GM19099 (cell line): ENCODE measurements at regions not wholly inside any gene's neighbourhood (a gene's known extent, or its start where the extent isn't known, plus 50 kb on each side); places are given as distances from the start of the nearest gene placed in this dataset.
A peak's percentile ranks its signal among the peaks of the same experiment; 100 is the strongest.

Experiments
- POLR2A ChIP-seq: IDR thresholded peaks from 3 replicates; pipeline ENCODE4 v1.6.1; 2011; ENCODE audit warnings: low read depth; ENCODE audit not compliant: insufficient read length; ENCODE audit errors: extremely low read depth

GRCh38 chrX:13266641-13267345 is 53.1 kb downstream of the ATXN3L start:
- TF ChIP-seq POLR2A = no peak

DNA sequence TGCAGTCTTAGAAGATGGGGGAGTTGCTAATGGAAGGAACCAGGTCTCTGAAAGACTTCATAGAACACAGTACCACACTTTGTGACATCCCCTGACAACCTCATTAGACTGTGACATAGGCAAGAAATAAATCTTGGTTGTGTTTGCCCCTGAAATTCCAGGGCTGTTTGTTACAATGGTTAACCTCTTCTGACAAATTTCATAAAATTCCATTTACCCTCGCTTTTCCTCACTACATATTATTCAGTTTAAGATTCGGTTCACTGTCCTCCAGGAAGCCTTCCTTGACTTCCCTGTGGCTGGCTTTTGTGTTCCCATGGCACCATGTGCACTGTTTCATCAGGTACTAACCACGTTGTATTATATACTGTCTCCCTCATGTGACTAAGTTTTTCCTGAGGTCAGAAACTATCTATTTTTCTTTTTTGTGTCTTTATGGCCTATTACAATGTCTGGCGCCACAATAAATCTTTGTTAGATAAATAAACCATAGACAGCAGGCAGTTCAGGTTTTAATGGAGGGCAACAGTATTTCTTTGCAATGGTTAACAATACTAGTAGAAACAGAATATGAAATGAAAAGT is 54.2 kb downstream of the ATXN3L start:
- no peak for TF ChIP-seq POLR2A

DNA sequence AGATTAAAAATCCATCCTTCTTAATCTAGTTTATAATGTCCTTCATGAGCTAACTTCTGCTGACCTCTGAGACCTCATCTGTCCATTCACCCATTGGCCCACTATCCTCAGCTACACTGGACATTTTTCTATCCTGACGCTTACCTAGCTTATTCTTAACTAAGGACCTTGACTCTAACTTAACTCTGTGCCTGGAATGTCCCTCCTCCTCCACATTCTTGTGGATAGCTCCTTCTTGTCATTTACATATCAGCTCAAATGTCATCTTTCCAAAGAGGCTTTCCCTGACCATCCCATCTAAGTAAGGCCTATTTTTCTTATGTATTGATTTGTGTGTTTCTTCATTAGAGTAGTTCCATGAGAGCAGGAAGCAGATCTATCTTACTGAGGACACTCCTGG is 54.7 kb downstream of the ATXN3L start:
- TF ChIP-seq POLR2A = no peak

DNA sequence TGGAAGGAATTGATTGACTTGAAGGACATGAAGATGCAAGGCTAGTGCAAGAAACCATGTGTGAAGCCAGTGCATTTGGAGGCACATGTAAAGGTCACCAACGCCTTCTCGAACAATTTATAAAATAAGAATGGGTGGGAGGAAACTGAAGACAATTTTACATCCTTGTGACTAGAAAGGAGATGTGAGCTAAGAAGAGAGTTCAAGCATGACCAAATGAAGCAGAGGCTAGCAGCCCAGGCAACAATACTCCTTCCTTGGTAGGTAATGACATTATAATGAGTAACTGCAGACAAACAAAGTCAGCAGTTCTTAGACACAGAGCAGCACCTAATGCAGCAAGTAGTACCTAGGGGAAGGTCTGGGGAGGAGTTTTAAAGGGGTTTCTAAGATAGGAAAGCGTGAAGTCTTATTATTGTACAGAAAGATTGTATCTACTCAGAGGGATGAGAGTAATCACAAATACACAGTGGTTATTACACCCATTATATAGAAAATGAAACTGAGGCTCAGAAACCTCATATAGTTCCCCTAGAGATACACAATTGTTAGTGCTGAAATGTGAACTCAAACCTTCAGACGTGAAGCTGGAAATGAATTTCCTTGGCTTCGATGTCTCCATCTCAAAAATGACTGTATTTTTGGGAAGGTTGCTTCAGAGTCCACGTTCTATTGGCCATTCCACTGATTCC is 56.1 kb downstream of the ATXN3L start:
- TF ChIP-seq POLR2A = no peak

GRCh38 chrX:13261348-13261747 is 58.5 kb downstream of the ATXN3L start:
- no peak for TF ChIP-seq POLR2A

DNA sequence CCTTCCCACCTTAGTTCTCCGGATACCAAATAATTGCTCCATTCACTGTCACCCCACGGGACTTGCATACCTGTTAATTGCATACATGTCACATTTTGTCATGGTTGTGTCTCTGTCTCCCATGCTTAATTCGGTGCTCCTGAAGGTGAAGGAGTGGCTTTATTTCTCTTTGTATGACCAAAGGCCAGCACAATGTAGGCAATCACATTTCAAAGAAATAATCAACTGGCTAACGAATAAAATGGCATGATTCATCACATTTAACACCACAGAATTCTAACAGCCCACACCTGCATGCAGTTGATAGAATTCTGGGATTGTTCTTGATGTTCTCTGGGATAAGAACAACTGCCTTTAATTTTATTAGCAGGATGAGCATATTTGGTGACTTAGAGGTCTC is 59.3 kb downstream of the ATXN3L start:
- TF ChIP-seq POLR2A = no peak

- TF ChIP-seq POLR2A = no peak
Observed at GRCh38 chrX:13258725-13259124, 61.1 kb downstream of the ATXN3L start.

DNA sequence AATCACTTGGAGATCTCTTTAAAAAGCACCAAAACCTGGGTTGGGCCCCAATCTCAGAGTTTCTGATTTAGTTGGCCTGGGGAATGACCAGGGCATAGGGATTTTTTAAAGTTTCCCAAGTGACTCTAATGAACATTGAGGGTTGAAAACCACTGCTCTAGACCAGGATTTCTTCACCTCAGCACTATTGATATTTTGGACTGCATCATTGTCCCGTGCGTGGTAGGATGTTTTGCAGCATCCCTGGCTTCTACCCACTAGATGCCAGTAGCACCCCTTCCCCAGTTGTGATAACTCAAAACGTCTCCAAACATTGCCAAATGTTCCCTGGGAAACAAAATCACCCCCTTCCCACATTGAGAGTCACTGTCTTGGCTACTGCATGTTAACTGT is 61.8 kb downstream of the ATXN3L start:
- TF ChIP-seq POLR2A = no peak

- no peak for TF ChIP-seq POLR2A
Observed at GRCh38 chrX:13257223-13258051, 62.4 kb downstream of the ATXN3L start.

DNA sequence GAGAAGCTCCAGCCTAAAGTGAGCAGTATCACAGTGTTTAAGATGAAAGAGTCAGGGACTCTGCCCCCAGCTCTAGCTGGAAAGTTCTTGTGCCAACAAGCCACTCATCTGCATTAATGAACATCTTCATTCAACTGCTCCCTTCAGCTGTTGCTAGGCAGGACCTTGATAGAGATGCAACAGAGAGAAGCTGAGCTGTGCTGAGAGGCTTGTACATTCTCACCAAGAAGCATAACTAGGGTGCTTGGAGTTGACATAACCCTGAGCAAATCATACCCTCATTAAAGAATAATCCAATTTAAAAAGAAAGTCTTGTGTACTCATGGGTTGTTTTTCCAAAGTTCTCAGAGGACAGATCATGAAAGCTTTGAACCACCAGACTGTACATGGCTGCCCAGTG is 63.2 kb downstream of the ATXN3L start:
- no peak for TF ChIP-seq POLR2A

DNA sequence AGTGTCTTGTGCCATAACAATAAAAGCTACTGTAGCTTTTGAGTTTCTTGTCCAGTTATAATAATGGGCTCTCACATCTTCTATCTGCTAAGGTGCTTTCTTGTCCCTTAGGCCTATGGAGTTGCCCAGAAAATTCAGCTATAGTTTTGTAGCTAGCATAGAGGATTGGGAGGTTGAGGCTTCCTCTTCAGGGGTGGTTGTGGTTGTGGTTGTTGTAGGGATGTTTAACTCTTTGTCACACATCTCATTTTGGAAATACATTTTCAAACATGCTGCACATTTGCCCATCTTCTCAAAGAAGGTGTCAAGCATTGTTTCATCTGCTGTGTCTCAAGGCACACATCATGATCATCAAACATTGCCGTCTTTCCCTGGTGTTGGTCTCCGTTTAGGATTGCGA is 65.0 kb downstream of the ATXN3L start:
- TF ChIP-seq POLR2A = no peak

DNA sequence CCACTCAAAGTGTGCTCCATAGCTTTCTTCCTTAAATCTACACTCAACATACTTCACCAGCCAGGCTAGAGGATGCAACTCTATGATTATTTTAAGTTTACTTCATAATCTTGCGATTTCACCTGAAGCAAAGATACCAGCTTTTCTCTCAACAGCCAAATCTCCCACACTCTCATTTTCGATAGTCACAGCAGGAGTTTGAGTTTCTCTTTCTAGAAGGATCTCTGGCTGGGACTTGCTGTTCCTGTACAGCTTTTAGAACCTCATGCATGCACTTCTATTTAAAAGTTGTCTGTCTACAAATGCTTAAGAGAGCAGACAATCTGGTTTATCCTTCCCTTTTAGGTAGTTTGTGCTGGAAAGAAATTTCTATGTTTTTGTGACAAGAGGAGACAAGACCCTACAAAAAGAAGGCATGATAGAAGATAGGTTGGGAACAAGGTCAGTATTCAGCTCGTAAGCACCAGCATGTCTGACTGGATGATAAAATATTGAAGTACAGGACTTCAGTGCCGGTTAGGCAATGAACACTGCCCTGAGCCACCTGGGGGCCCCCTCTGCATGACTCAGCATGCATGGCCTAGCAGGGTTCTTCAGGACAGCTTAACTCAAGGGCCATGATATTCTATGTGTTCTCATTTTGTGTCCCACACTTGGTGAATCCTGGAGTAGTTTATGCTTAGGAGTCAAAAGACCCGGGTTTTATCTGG is 65.6 kb downstream of the ATXN3L start:
- peak; percentile 14 for TF ChIP-seq POLR2A

DNA sequence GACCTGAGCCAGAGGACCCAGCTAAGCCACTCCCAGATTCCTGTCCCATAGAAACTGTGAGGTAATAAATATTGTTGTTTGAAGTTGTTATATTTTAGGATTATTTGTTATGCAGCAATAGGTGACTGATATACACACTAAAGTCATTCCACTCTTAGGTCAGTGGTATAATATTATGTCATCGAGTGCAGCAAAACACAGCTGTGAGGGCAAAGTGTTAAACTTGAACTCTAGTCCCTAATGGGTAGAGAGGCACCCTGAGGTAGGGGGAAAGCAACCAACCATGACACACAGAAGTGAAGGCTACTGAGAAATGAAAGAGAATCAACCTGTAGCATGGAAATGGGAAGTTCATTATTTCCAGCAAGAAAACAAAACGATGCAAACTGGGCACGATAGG is 66.6 kb downstream of the ATXN3L start:
- no peak for TF ChIP-seq POLR2A

GRCh38 chrX:13252726-13253125 is 67.1 kb downstream of the ATXN3L start:
- TF ChIP-seq POLR2A = no peak

- TF ChIP-seq POLR2A = no peak
Observed at GRCh38 chrX:13250826-13251580, 68.8 kb downstream of the ATXN3L start.
